GM19397 (cell line): ENCODE measurements at regions not wholly inside any gene's neighbourhood (a gene's known extent, or its start where the extent isn't known, plus 50 kb on each side); places are given as distances from the start of the nearest gene placed in this dataset.
A peak's percentile ranks its signal among the peaks of the same experiment; 100 is the strongest.
"Not testable (repeated sequence)": the region's sequence is repeated elsewhere in the genome, so short reads cannot be mapped to it uniquely, and the experiment has no call there.

Experiments
- ATAC-seq: cut with Tn5 transposase; IDR thresholded peaks from one replicate; pipeline ENCODE4 v1.9.1; 2021; ENCODE audit warnings: mild to moderate bottlenecking, moderate library complexity; ENCODE audit not compliant: unreplicated experiment

- ATAC-seq, result no peak
Observed at GRCh38 chrY:16715278-16715677, 1164.7 kb downstream of the CDY2B start.

- no peak for ATAC-seq
Observed at GRCh38 chrY:16673102-16673787, 1206.8 kb downstream of the CDY2B start.

GRCh38 chrY:16668402-16668801 lies 1211.6 kb downstream of the CDY2B start:
- ATAC-seq, result no peak

- no peak for ATAC-seq
Observed at GRCh38 chrY:16662741-16663140, 1217.3 kb downstream of the CDY2B start.

GRCh38 chrY:16659340-16659739 lies 1220.7 kb downstream of the CDY2B start:
- ATAC-seq, result no peak

- no peak for ATAC-seq
Observed at GRCh38 chrY:16653971-16654370, 1226.0 kb downstream of the CDY2B start.

- no peak for ATAC-seq
Observed at GRCh38 chrY:16645991-16646390, 1234.0 kb downstream of the CDY2B start.

- ATAC-seq, result no peak
Observed at GRCh38 chrY:16645449-16645848, 1234.6 kb downstream of the CDY2B start.

GRCh38 chrY:16644270-16644800 lies 1235.7 kb downstream of the CDY2B start:
- ATAC-seq, result peak; percentile 62

- peak; percentile 27 for ATAC-seq
Observed at GRCh38 chrY:16639777-16640176, 1240.2 kb downstream of the CDY2B start.

GRCh38 chrY:16638743-16639142 lies 1241.3 kb downstream of the CDY2B start:
- not testable (repeated sequence) for ATAC-seq

- peak; percentile 99 for ATAC-seq
Observed at GRCh38 chrY:16636254-16636653, 1243.8 kb downstream of the CDY2B start.

GRCh38 chrY:16629146-16629545 lies 1250.9 kb downstream of the CDY2B start:
- no peak for ATAC-seq

- no peak for ATAC-seq
Observed at GRCh38 chrY:16627122-16627521, 1252.9 kb downstream of the CDY2B start.

- ATAC-seq, result no peak
Observed at GRCh38 chrY:16616201-16616975, 1263.6 kb downstream of the CDY2B start.

- ATAC-seq, result no peak
Observed at GRCh38 chrY:16608679-16609078, 1271.3 kb downstream of the CDY2B start.

- no peak for ATAC-seq
Observed at GRCh38 chrY:16602146-16602545, 1277.9 kb downstream of the CDY2B start.

GRCh38 chrY:16601626-16602025 lies 1278.4 kb downstream of the CDY2B start:
- ATAC-seq, result no peak

GRCh38 chrY:16572061-16572460 lies 1308.0 kb downstream of the CDY2B start:
- ATAC-seq, result no peak

GRCh38 chrY:16562491-16562890 lies 1317.5 kb downstream of the CDY2B start:
- no peak for ATAC-seq

- ATAC-seq, result no peak
Observed at GRCh38 chrY:16522021-16522420, 1358.0 kb downstream of the CDY2B start.

GRCh38 chrY:16502733-16503214 lies 1377.2 kb downstream of the CDY2B start:
- ATAC-seq, result no peak
